GM13977 (cell line): ENCODE measurements at regions not wholly inside any gene's neighbourhood (a gene's known extent, or its start where the extent isn't known, plus 50 kb on each side); places are given as distances from the start of the nearest gene placed in this dataset.

Source experiments
- DNase-seq: peaks from one replicate; pipeline ENCODE4 v3.0.0; 2012; ENCODE audit warnings: low spot score
- CTCF ChIP-seq: IDR thresholded peaks from 2 replicates; pipeline ENCODE4 v1.5.1; 2012; ENCODE audit warnings: mild to moderate bottlenecking, control low read depth; ENCODE audit not compliant: insufficient read depth; ENCODE audit errors: extremely low read depth, missing control alignments
- in situ Hi-C: fragments of 300-500 bp; cut with MboI; formaldehyde crosslinking; loops from one replicate; pipeline ENCODE4 v1.12.0; 2022; ENCODE audit warnings: low sequenced_read_pairs, low pct_unique_long_range_greater_than_20kb, mixed read lengths, inconsistent platforms; ENCODE audit not compliant: unreplicated experiment

- no peak for TF ChIP-seq CTCF
Observed at GRCh38 chr13:24064371-24064770, 96.1 kb upstream of the SPATA13 start.

DNA sequence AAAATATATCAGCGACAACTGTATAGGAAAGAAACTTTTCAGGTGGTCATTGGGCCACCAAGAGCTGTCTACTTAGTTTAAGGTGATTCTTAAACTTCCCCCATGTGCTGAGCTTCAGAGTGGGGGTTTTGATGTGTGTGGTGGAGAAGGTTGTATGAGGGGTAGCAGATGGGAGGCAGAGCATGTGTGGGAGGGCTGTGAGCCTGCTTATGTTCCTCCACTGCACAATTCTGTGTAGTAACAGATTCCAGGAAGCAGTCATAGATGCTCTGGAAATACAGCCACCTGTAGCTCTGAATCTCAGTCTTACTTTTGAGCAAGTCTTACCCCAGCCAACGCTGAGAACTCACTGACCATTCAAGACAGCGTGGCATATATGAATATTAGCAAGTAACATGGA is 95.3 kb upstream of the SPATA13 start:
- in situ Hi-C loops, result no loop called here
- TF ChIP-seq CTCF, result no peak
- no peak for DNase-seq

More at GRCh38 chr13:24064371-24064770, 96.1 kb upstream of the SPATA13 start:
- DNase-seq, result no peak
- in situ Hi-C loops, result no loop called here

- TF ChIP-seq CTCF, result no peak
- no peak for DNase-seq
- in situ Hi-C loops, result no loop called here
Observed at GRCh38 chr13:24066405-24067295, 93.9 kb upstream of the SPATA13 start.

GRCh38 chr13:24068472-24068871 is 92.0 kb upstream of the SPATA13 start:
- in situ Hi-C loops, result no loop called here
- DNase-seq, result no peak
- no peak for TF ChIP-seq CTCF

- TF ChIP-seq CTCF, result no peak
- in situ Hi-C loops, result no loop called here
- no peak for DNase-seq
Observed at GRCh38 chr13:24071016-24071415, 89.5 kb upstream of the SPATA13 start.

DNA sequence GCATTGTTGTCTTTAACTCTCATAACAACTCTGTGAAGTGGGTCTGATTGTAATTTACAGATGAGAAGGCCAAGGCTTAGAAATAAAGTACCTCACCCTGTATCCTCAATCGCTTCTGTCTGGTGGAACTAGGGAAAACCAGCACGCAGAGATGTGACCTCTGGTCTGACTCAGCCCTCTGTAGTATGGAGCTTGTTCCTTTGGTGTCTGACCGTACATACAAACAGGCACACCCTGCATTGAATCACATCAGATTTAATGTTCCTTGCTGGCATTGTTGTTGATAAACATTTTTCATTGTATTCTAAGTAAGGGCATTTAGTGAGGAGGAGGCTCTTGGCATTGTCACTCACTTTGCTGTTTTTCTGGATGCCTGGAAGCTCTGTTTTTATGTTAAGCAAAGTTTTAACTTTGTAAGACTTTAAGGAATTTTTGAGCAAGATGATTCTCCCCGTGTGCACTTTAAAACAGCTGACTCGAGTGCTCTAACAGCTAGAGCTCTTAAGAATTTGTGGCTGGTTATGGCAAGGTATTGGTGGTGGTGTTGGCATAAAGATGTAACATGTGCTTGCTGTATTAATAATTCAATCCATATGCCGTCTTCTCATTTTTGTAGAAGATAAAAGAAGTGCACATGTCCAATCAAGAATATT is 89.0 kb upstream of the SPATA13 start:
- no peak for TF ChIP-seq CTCF
- in situ Hi-C loops, result no loop called here
- DNase-seq, result no peak
